MCF 10A (cell line): ENCODE measurements at regions not wholly inside any gene's neighbourhood (a gene's known extent, or its start where the extent isn't known, plus 50 kb on each side); places are given as distances from the start of the nearest gene placed in this dataset.
"Not testable (repeated sequence)": the region's sequence is repeated elsewhere in the genome, so short reads cannot be mapped to it uniquely, and the experiment has no call there.

Source experiments
- BruUV-seq: library from RNA; stranded (reverse); fragments of 400-500 nt; replicated peaks from 2 replicates; lab custom pipeline; 2021; lab: Mats Ljungman, UMichigan
- CTCF ChIA-PET: fragments of 300-600 bp; sonication (Branson Sonifier 250); formaldehyde crosslinking; extraction: SDS; loops from one replicate; lab custom pipeline; 2021; ENCODE audit warnings: antibody characterized with exemption, inconsistent platforms; lab: Yijun Ruan, JAX
- POLR2A ChIA-PET: fragments of 300-600, 350-650 bp; sonication (Branson Sonifier 250); formaldehyde crosslinking; extraction: SDS; loops from one replicate; lab custom pipeline; 2020; ENCODE audit warnings: antibody characterized with exemption, inconsistent platforms; lab: Yijun Ruan, JAX
- DNase-seq: peaks from one replicate; pipeline ENCODE4 v3.0.0-alpha.2; 2018; ENCODE audit not compliant: unreplicated experiment
- H3K27ac Mint-ChIP-seq: one replicate; pipeline ENCODE4 v1.8.0; 2022; ENCODE audit warnings: mild to moderate bottlenecking, low read depth, mixed read lengths; ENCODE audit not compliant: unreplicated experiment
- H3K27me3 Mint-ChIP-seq: one replicate; pipeline ENCODE4 v1.8.0; 2022; ENCODE audit warnings: mixed read lengths; ENCODE audit not compliant: insufficient read depth, unreplicated experiment
- H3K36me3 Mint-ChIP-seq: one replicate; pipeline ENCODE4 v1.8.0; 2022; ENCODE audit warnings: mild to moderate bottlenecking, moderate library complexity, mixed read lengths; ENCODE audit not compliant: insufficient read depth, unreplicated experiment
- H3K4me1 Mint-ChIP-seq: one replicate; pipeline ENCODE4 v1.8.0; 2022; ENCODE audit warnings: mixed read lengths; ENCODE audit not compliant: insufficient read depth, unreplicated experiment
- H3K4me3 Mint-ChIP-seq: one replicate; pipeline ENCODE4 v1.8.0; 2022; ENCODE audit warnings: mild to moderate bottlenecking, moderate library complexity, mixed read lengths; ENCODE audit not compliant: unreplicated experiment
- H3K9me3 Mint-ChIP-seq: one replicate; pipeline ENCODE4 v1.8.0; 2022; ENCODE audit warnings: mixed read lengths; ENCODE audit not compliant: unreplicated experiment
- CTCF ChIP-seq: fragments of 200-600 bp; IDR thresholded peaks from one replicate; pipeline ENCODE4 v1.8.0; 2022; ENCODE audit warnings: antibody characterized with exemption, mild to moderate bottlenecking; ENCODE audit not compliant: unreplicated experiment
- intact Hi-C: fragments of 100-400 bp; cut with micrococcal nuclease; formaldehyde crosslinking; loops from 2 replicates; pipeline ENCODE4 v1.14.1; 2022

DNA sequence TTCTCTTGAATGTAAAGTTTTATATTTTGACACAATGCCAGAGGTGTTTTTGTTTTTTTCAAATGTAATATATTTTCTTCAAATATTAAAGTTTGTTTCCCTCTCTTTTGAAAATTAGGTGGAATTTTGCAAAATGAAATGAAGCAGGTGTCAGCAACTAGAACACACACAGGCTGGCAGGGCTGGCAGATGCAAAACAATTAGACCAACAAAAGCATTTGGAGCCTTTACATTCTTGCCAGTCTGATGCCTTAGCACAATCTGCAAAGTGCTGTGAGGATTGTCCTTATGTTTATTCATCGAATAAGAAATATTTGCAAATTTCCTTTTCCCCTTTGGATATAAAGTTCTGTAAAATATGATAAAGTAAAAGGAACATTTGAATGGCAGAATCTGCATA lies 1063.9 kb downstream of the CDH9 start:
- TF ChIP-seq CTCF, result no peak
- POLR2A ChIA-PET, result no interaction called here
- Mint-ChIP-seq H3K4me1 (no peaks in the 10 kb centered on the region), H3K9me3 (peaks cover 6% of the 10 kb centered on the region), H3K36me3 (no peaks in the 10 kb centered on the region), H3K27me3 (no peaks in the 10 kb centered on the region), H3K27ac (no peak overlapping the region), H3K4me3 (no peak overlapping the region)
- DNase-seq, result no peak
- intact Hi-C loops, result no loop called here
- no TSS peak for BruUV-seq
- CTCF ChIA-PET, result interaction anchor here (0.6 kb wide), 1 partner anchor 161 kb away, joined by 3 read pairs; no protein-coding TSS in a partner anchor

GRCh38 chr5:25970906-25971489 lies 1067.4 kb downstream of the CDH9 start:
- TF ChIP-seq CTCF, result no peak
- H3K27ac Mint-ChIP-seq, result no peak overlapping the region
- no TSS peak for BruUV-seq
- no peaks in the 10 kb centered on the region for H3K4me1 Mint-ChIP-seq
- H3K27me3 Mint-ChIP-seq, result no peaks in the 10 kb centered on the region
- CTCF ChIA-PET, result no interaction called here
- DNase-seq, result no peak
- no peak overlapping the region for H3K4me3 Mint-ChIP-seq
- POLR2A ChIA-PET, result no interaction called here
- no peaks in the 10 kb centered on the region for H3K36me3 Mint-ChIP-seq
- H3K9me3 Mint-ChIP-seq, result peaks cover 6% of the 10 kb centered on the region
- intact Hi-C loops, result no loop called here

DNA sequence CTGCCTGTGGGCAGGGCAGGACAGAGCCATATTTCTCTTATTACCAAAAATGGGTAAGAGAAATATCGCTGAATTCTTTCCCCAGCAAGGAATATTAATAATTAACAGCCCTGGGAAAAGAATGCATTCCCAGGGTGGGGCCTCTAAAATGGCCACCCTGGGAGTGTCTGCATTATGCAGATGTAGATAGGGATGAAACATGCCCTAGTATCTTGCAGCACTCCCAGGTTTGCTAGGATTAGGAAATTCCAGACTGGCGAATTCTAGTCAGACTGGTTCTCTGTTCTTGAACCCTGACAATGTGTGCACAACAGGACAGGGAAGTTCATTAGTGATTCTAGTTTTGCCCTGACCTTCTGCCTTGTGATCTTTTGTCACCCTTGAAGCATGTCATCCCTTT lies 1069.3 kb downstream of the CDH9 start:
- H3K9me3 Mint-ChIP-seq, BruUV-seq, H3K4me3 Mint-ChIP-seq: not testable (repeated sequence)

GRCh38 chr5:25964009-25964372 lies 1074.4 kb downstream of the CDH9 start:
- Mint-ChIP-seq H3K36me3 (no peaks in the 10 kb centered on the region), H3K27me3 (no peaks in the 10 kb centered on the region), H3K9me3 (peaks cover 6% of the 10 kb centered on the region), H3K4me1 (no peaks in the 10 kb centered on the region), H3K4me3 (no peak overlapping the region), H3K27ac (no peak overlapping the region)
- intact Hi-C loops, result no loop called here
- no peak for DNase-seq
- POLR2A ChIA-PET, result no interaction called here
- TF ChIP-seq CTCF, result no peak
- CTCF ChIA-PET, result no interaction called here
- no TSS peak for BruUV-seq

More for the DNA sequence above, 1069.3 kb downstream of the CDH9 start:
- CTCF ChIA-PET, POLR2A ChIA-PET, H3K4me1 Mint-ChIP-seq, H3K36me3 Mint-ChIP-seq, H3K27ac Mint-ChIP-seq, intact Hi-C loops, H3K27me3 Mint-ChIP-seq, DNase-seq: not testable (repeated sequence)
